ENCODE measurements at regions not wholly inside any gene's neighbourhood (a gene's known extent, or its start where the extent isn't known, plus 50 kb on each side); places are given as distances from the start of the nearest gene placed in this dataset.

DNA sequence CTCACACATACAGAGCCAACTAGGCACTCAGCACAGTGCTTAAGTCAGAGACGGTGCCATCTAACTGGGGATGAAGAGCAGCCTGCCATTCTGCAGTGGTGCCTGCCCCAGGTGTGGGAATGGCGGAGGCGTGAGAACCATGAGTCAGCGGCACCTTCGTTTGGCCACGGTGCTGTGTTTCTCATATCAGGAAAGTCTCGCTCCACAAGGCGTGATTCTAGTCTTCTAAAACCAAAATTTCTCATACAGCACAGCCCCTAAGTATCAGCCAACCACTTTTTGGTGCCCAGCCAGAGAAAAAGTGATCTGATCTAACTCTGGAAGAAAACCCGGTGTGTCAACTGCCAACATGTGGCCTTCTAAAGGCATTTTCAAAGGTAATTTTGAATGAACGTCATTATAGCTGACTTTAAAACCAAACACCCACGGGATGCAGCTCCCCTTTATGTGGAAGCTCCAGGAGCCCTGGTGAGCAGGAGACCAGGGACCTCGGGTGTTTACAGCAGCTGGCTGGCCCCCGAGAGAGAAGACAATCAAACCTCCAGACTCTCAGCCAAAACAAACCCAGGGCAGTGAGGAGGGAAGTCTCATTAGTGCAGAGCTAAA, 54.6 kb downstream of the ABCC12 start:
- H3K4me1 ChIP-seq (ENCODE audit: control insufficient read depth, insufficient read depth, low read depth, low read length), result peaks cover 6% of the 10 kb centered on the region
- H2BK5ac ChIP-seq (ENCODE audit: low read depth, low read length, poor library complexity, severe bottlenecking), result no peak overlapping the region
- no peak overlapping the region for H2AK5ac ChIP-seq (ENCODE audit: low read length, severe bottlenecking)
- no peaks in the 10 kb centered on the region for H3K9me3 ChIP-seq (ENCODE audit: control insufficient read depth, low read length)
- H3K4ac ChIP-seq (ENCODE audit: low read depth in 1 of 2, low read length in 2 of 2), result no peak overlapping the region
- no peaks in the 10 kb centered on the region for H3K36me3 ChIP-seq (ENCODE audit: control insufficient read depth in 1 of 2, insufficient read depth in 2 of 2, low read depth in 1 of 2, low read length in 2 of 2)
- no peak overlapping the region for H3K14ac ChIP-seq (ENCODE audit: low read length in 2 of 2)
- H3K23ac ChIP-seq (ENCODE audit: low read length in 2 of 2), result no peak overlapping the region
- no peak overlapping the region for H3K9ac ChIP-seq (ENCODE audit: low read length)
- 82% methylated on average over 11 of the region's 13 CpGs for WGBS
- H4K91ac ChIP-seq (ENCODE audit: low read length), result no peak overlapping the region
- no peak overlapping the region for H2BK12ac ChIP-seq (ENCODE audit: low read length in 2 of 2)
- H2BK120ac ChIP-seq (ENCODE audit: low read depth, low read length), result no peak overlapping the region
- H3K4me2 ChIP-seq (ENCODE audit: low read length, poor library complexity, severe bottlenecking), result no peak overlapping the region
- H3K27ac ChIP-seq (ENCODE audit: low read length, poor library complexity, severe bottlenecking), result no peak overlapping the region
- no peak overlapping the region for H3K4me3 ChIP-seq (ENCODE audit: insufficient read depth in 1 of 2, low read depth in 1 of 2, low read length in 2 of 2)
- no peak overlapping the region for H2AFZ ChIP-seq (ENCODE audit: low read depth, low read length)
- no peak for DNase-seq
- no peaks in the 10 kb centered on the region for H3K79me1 ChIP-seq (replicated peaks; ENCODE audit: low read length, poor library complexity, severe bottlenecking)
- peaks cover 6 to 7% of the 10 kb centered on the region in 2 experiments for H3K27me3 ChIP-seq (ENCODE audit: control insufficient read depth in 1 of 2, insufficient read depth in 1 of 2, low read length in 2 of 2)
- H2BK15ac ChIP-seq (ENCODE audit: low read depth, poor library complexity, severe bottlenecking), result no peak overlapping the region
- H3K18ac ChIP-seq (ENCODE audit: low read depth in 1 of 2, low read length in 2 of 2), result no peak overlapping the region
- no peak overlapping the region for H4K8ac ChIP-seq (ENCODE audit: low read length)

DNA sequence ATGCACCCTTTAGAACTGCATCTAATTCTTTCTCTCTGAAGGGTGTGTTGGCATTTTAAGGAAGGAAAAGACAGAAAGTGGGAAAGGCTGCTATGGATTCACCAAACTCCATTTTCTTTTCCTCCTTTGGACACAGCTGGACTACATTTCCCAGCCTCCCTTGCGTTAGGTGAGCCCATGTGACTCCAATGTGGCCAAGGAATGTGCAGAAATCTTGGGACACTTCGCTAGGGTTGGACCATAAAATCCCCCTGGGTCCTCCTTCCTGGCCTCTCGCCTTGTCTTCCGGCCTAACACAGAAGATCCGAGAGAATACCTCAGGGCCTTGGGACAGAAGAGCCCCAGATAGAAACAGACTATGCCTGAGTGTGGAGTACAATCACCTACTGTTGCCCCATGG, 56.3 kb downstream of the ABCC12 start:
- no peak overlapping the region for H2BK120ac ChIP-seq (ENCODE audit: low read depth, low read length)
- no peak overlapping the region for H2BK15ac ChIP-seq (ENCODE audit: low read depth, poor library complexity, severe bottlenecking)
- H2BK5ac ChIP-seq (ENCODE audit: low read depth, low read length, poor library complexity, severe bottlenecking), result no peak overlapping the region
- H3K18ac ChIP-seq (ENCODE audit: low read depth in 1 of 2, low read length in 2 of 2), result no peak overlapping the region
- no peak overlapping the region for H3K4me2 ChIP-seq (ENCODE audit: low read length, poor library complexity, severe bottlenecking)
- H3K9ac ChIP-seq (ENCODE audit: low read length), result no peak overlapping the region
- no peak overlapping the region for H2AK5ac ChIP-seq (ENCODE audit: low read length, severe bottlenecking)
- no peak overlapping the region for H3K4me3 ChIP-seq (ENCODE audit: insufficient read depth in 1 of 2, low read depth in 1 of 2, low read length in 2 of 2)
- no peaks in the 10 kb centered on the region for H3K36me3 ChIP-seq (ENCODE audit: control insufficient read depth in 1 of 2, insufficient read depth in 2 of 2, low read depth in 1 of 2, low read length in 2 of 2)
- no peaks in the 10 kb centered on the region for H3K79me1 ChIP-seq (replicated peaks; ENCODE audit: low read length, poor library complexity, severe bottlenecking)
- no peak overlapping the region for H4K8ac ChIP-seq (ENCODE audit: low read length)
- no peak overlapping the region for H3K14ac ChIP-seq (ENCODE audit: low read length in 2 of 2)
- no peak overlapping the region for H2AFZ ChIP-seq (ENCODE audit: low read depth, low read length)
- DNase-seq, result no peak
- 84% methylated on average over 5 of the region's 5 CpGs for WGBS
- no peak overlapping the region for H3K4ac ChIP-seq (ENCODE audit: low read depth in 1 of 2, low read length in 2 of 2)
- H2BK12ac ChIP-seq (ENCODE audit: low read length in 2 of 2), result no peak overlapping the region
- H3K4me1 ChIP-seq (ENCODE audit: control insufficient read depth, insufficient read depth, low read depth, low read length), result peaks cover 2% of the 10 kb centered on the region
- H3K23ac ChIP-seq (ENCODE audit: low read length in 2 of 2), result no peak overlapping the region
- H3K27me3 ChIP-seq (ENCODE audit: control insufficient read depth in 1 of 2, insufficient read depth in 1 of 2, low read length in 2 of 2), result peaks cover 6 to 13% of the 10 kb centered on the region in 2 experiments
- H3K9me3 ChIP-seq (ENCODE audit: control insufficient read depth, low read length), result no peaks in the 10 kb centered on the region
- H4K91ac ChIP-seq (ENCODE audit: low read length), result no peak overlapping the region
- no peak overlapping the region for H3K27ac ChIP-seq (ENCODE audit: low read length, poor library complexity, severe bottlenecking)

GRCh38 chr16:48098472-48098871, 57.3 kb downstream of the ABCC12 start:
- no peak overlapping the region for H2BK15ac ChIP-seq (ENCODE audit: low read depth, poor library complexity, severe bottlenecking)
- no peak overlapping the region for H2BK120ac ChIP-seq (ENCODE audit: low read depth, low read length)
- no peak overlapping the region for H3K27ac ChIP-seq (ENCODE audit: low read length, poor library complexity, severe bottlenecking)
- no peak overlapping the region for H3K14ac ChIP-seq (ENCODE audit: low read length in 2 of 2)
- no peak for DNase-seq
- no peak overlapping the region for H2BK5ac ChIP-seq (ENCODE audit: low read depth, low read length, poor library complexity, severe bottlenecking)
- no peak overlapping the region for H2AK5ac ChIP-seq (ENCODE audit: low read length, severe bottlenecking)
- no peak overlapping the region for H3K18ac ChIP-seq (ENCODE audit: low read depth in 1 of 2, low read length in 2 of 2)
- H4K8ac ChIP-seq (ENCODE audit: low read length), result no peak overlapping the region
- no peaks in the 10 kb centered on the region for H3K36me3 ChIP-seq (ENCODE audit: control insufficient read depth in 1 of 2, insufficient read depth in 2 of 2, low read depth in 1 of 2, low read length in 2 of 2)
- H3K27me3 ChIP-seq (ENCODE audit: control insufficient read depth in 1 of 2, insufficient read depth in 1 of 2, low read length in 2 of 2), result peaks cover 10 to 23% of the 10 kb centered on the region in 2 experiments
- no peaks in the 10 kb centered on the region for H3K79me1 ChIP-seq (replicated peaks; ENCODE audit: low read length, poor library complexity, severe bottlenecking)
- H2AFZ ChIP-seq (ENCODE audit: low read depth, low read length), result no peak overlapping the region
- H3K9me3 ChIP-seq (ENCODE audit: control insufficient read depth, low read length), result no peaks in the 10 kb centered on the region
- no peak overlapping the region for H3K9ac ChIP-seq (ENCODE audit: low read length)
- no peak overlapping the region for H3K4me2 ChIP-seq (ENCODE audit: low read length, poor library complexity, severe bottlenecking)
- 83% methylated on average over 1 of the region's 2 CpGs for WGBS
- no peak overlapping the region for H4K91ac ChIP-seq (ENCODE audit: low read length)
- H2BK12ac ChIP-seq (ENCODE audit: low read length in 2 of 2), result no peak overlapping the region
- peaks cover 2% of the 10 kb centered on the region for H3K4me1 ChIP-seq (ENCODE audit: control insufficient read depth, insufficient read depth, low read depth, low read length)
- H3K4ac ChIP-seq (ENCODE audit: low read depth in 1 of 2, low read length in 2 of 2), result no peak overlapping the region
- H3K4me3 ChIP-seq (ENCODE audit: insufficient read depth in 1 of 2, low read depth in 1 of 2, low read length in 2 of 2), result no peak overlapping the region
- no peak overlapping the region for H3K23ac ChIP-seq (ENCODE audit: low read length in 2 of 2)

GRCh38 chr16:48091117-48091516, 64.7 kb downstream of the ABCC12 start:
- no peak for DNase-seq
- Histone ChIP-seq H3K18ac (ENCODE audit: low read depth in 1 of 2, low read length in 2 of 2) (no peak overlapping the region), H2BK15ac (ENCODE audit: low read depth, poor library complexity, severe bottlenecking) (no peak overlapping the region), H2AFZ (ENCODE audit: low read depth, low read length) (no peak overlapping the region), H3K79me1 (replicated peaks; ENCODE audit: low read length, poor library complexity, severe bottlenecking) (no peaks in the 10 kb centered on the region), H3K36me3 (ENCODE audit: control insufficient read depth in 1 of 2, insufficient read depth in 2 of 2, low read depth in 1 of 2, low read length in 2 of 2) (no peaks in the 10 kb centered on the region), H4K8ac (ENCODE audit: low read length) (no peak overlapping the region), H3K4ac (ENCODE audit: low read depth in 1 of 2, low read length in 2 of 2) (no peak overlapping the region), H3K27ac (ENCODE audit: low read length, poor library complexity, severe bottlenecking) (no peak overlapping the region), H3K9ac (ENCODE audit: low read length) (no peak overlapping the region), H2AK5ac (ENCODE audit: low read length, severe bottlenecking) (no peak overlapping the region), H4K91ac (ENCODE audit: low read length) (no peak overlapping the region), H3K4me1 (ENCODE audit: control insufficient read depth, insufficient read depth, low read depth, low read length) (no peaks in the 10 kb centered on the region), H3K9me3 (ENCODE audit: control insufficient read depth, low read length) (no peaks in the 10 kb centered on the region), H3K4me3 (ENCODE audit: insufficient read depth in 1 of 2, low read depth in 1 of 2, low read length in 2 of 2) (no peak overlapping the region), H2BK120ac (ENCODE audit: low read depth, low read length) (no peak overlapping the region), H3K14ac (ENCODE audit: low read length in 2 of 2) (no peak overlapping the region), H2BK5ac (ENCODE audit: low read depth, low read length, poor library complexity, severe bottlenecking) (no peak overlapping the region), H2BK12ac (ENCODE audit: low read length in 2 of 2) (no peak overlapping the region), H3K23ac (ENCODE audit: low read length in 2 of 2) (no peak overlapping the region), H3K4me2 (ENCODE audit: low read length, poor library complexity, severe bottlenecking) (no peak overlapping the region), H3K27me3 (ENCODE audit: control insufficient read depth in 1 of 2, insufficient read depth in 1 of 2, low read length in 2 of 2) (peaks cover 23 to 42% of the 10 kb centered on the region in 2 experiments)
- 81% methylated on average over 14 of the region's 14 CpGs for WGBS

All from mesenchymal stem cell (in vitro differentiated cells and primary cell).